Activated CD8-positive, alpha-beta memory T cell treated with anti-CD3 and anti-CD28 coated beads for 1 hour (primary cell): ENCODE measurements at regions not wholly inside any gene's neighbourhood (a gene's known extent, or its start where the extent isn't known, plus 50 kb on each side); places are given as distances from the start of the nearest gene placed in this dataset.
"Not testable (repeated sequence)": the region's sequence is repeated elsewhere in the genome, so short reads cannot be mapped to it uniquely, and the experiment has no call there.

Experiments
- DNase-seq, 2 donors: peaks; one replicate each; pipeline ENCODE4 v3.0.0-alpha.2; 2020; ENCODE audit warnings: low read depth in 1 of 2; ENCODE audit errors: extremely low read depth in 1 of 2

- DNase-seq = no peak
Observed at GRCh38 chr17:72385475-72385874, 264.7 kb downstream of the SOX9 start.

- DNase-seq = not testable (repeated sequence)
Observed at GRCh38 chr17:72386173-72386572, 265.4 kb downstream of the SOX9 start.

GRCh38 chr17:72386619-72387237 lies 265.9 kb downstream of the SOX9 start:
- DNase-seq = no peak

GRCh38 chr17:72387487-72387886 lies 266.7 kb downstream of the SOX9 start:
- DNase-seq = no peak

- no peak for DNase-seq
Observed at GRCh38 chr17:72387969-72388368, 267.1 kb downstream of the SOX9 start.

GRCh38 chr17:72388765-72389473 lies 268.1 kb downstream of the SOX9 start:
- no peak for DNase-seq

GRCh38 chr17:72390675-72391508 lies 270.1 kb downstream of the SOX9 start:
- no peak for DNase-seq

GRCh38 chr17:72392056-72393010 lies 271.5 kb downstream of the SOX9 start:
- DNase-seq = no peak

GRCh38 chr17:72393553-72393952 lies 272.7 kb downstream of the SOX9 start:
- no peak for DNase-seq

GRCh38 chr17:72394531-72394930 lies 273.7 kb downstream of the SOX9 start:
- no peak for DNase-seq

GRCh38 chr17:72396121-72396520 lies 275.3 kb downstream of the SOX9 start:
- no peak for DNase-seq

GRCh38 chr17:72397223-72397667 lies 276.4 kb downstream of the SOX9 start:
- no peak for DNase-seq

GRCh38 chr17:72397687-72398086 lies 276.9 kb downstream of the SOX9 start:
- DNase-seq = no peak

GRCh38 chr17:72399023-72399607 lies 278.3 kb downstream of the SOX9 start:
- no peak for DNase-seq

- no peak for DNase-seq
Observed at GRCh38 chr17:72399608-72400487, 279.0 kb downstream of the SOX9 start.

GRCh38 chr17:72400488-72400827 lies 279.6 kb downstream of the SOX9 start:
- DNase-seq = no peak

GRCh38 chr17:72400863-72401262 lies 280.0 kb downstream of the SOX9 start:
- DNase-seq = no peak

- DNase-seq = no peak
Observed at GRCh38 chr17:72401883-72402726, 281.3 kb downstream of the SOX9 start.
